HG03097 (cell line): ENCODE measurements at regions not wholly inside any gene's neighbourhood (a gene's known extent, or its start where the extent isn't known, plus 50 kb on each side); places are given as distances from the start of the nearest gene placed in this dataset.
"Not testable (repeated sequence)": the region's sequence is repeated elsewhere in the genome, so short reads cannot be mapped to it uniquely, and the experiment has no call there.

ENCODE experiments used
- ATAC-seq: cut with Tn5 transposase; IDR thresholded peaks from one replicate; pipeline ENCODE4 v1.9.1; 2021; ENCODE audit not compliant: unreplicated experiment, low FRiP score

GRCh38 chr1:96220651-96221050 is 500.9 kb upstream of the PTBP2 start:
- ATAC-seq = no peak

GRCh38 chr1:96222701-96223100 is 498.9 kb upstream of the PTBP2 start:
- ATAC-seq = no peak

- not testable (repeated sequence) for ATAC-seq
Measured at GRCh38 chr1:96224229-96224628, 497.4 kb upstream of the PTBP2 start.

GRCh38 chr1:96233422-96233821 is 488.2 kb upstream of the PTBP2 start:
- no peak for ATAC-seq

- no peak for ATAC-seq
Measured at GRCh38 chr1:96234299-96234698, 487.3 kb upstream of the PTBP2 start.

- ATAC-seq = no peak
Measured at GRCh38 chr1:96236156-96236739, 485.3 kb upstream of the PTBP2 start.

- no peak for ATAC-seq
Measured at GRCh38 chr1:96238426-96238825, 483.2 kb upstream of the PTBP2 start.

GRCh38 chr1:96240438-96240837 is 481.1 kb upstream of the PTBP2 start:
- ATAC-seq = no peak

GRCh38 chr1:96253246-96254035 is 468.1 kb upstream of the PTBP2 start:
- no peak for ATAC-seq

- no peak for ATAC-seq
Measured at GRCh38 chr1:96256130-96256790, 465.3 kb upstream of the PTBP2 start.

- no peak for ATAC-seq
Measured at GRCh38 chr1:96259399-96259798, 462.2 kb upstream of the PTBP2 start.

- no peak for ATAC-seq
Measured at GRCh38 chr1:96281491-96281890, 440.1 kb upstream of the PTBP2 start.

GRCh38 chr1:96290033-96290432 is 431.6 kb upstream of the PTBP2 start:
- ATAC-seq = no peak

- ATAC-seq = no peak
Measured at GRCh38 chr1:96290801-96291200, 430.8 kb upstream of the PTBP2 start.

GRCh38 chr1:96291468-96291867 is 430.1 kb upstream of the PTBP2 start:
- no peak for ATAC-seq

- ATAC-seq = no peak
Measured at GRCh38 chr1:96292141-96292540, 429.4 kb upstream of the PTBP2 start.

- ATAC-seq = no peak
Measured at GRCh38 chr1:96296991-96297390, 424.6 kb upstream of the PTBP2 start.

- ATAC-seq = no peak
Measured at GRCh38 chr1:96306809-96307560, 414.6 kb upstream of the PTBP2 start.

GRCh38 chr1:96308314-96308713 is 413.3 kb upstream of the PTBP2 start:
- no peak for ATAC-seq

GRCh38 chr1:96309783-96310182 is 411.8 kb upstream of the PTBP2 start:
- ATAC-seq = no peak

- ATAC-seq = no peak
Measured at GRCh38 chr1:96313216-96313615, 408.4 kb upstream of the PTBP2 start.
